ENCODE measurements at regions not wholly inside any gene's neighbourhood (a gene's known extent, or its start where the extent isn't known, plus 50 kb on each side); places are given as distances from the start of the nearest gene placed in this dataset.

- TF ChIP-seq SUZ12 (IDR thresholded peaks at IDR 0.05) (no peak), FOXK2 (IDR thresholded peaks at IDR 0.05) (no peak), NFRKB (IDR thresholded peaks at IDR 0.05) (no peak)
These were observed 389.1 kb upstream of the DYNLRB2 start for GRCh38 chr16:80151722-80152111.
